ENCODE measurements at regions not wholly inside any gene's neighbourhood (a gene's known extent, or its start where the extent isn't known, plus 50 kb on each side); places are given as distances from the start of the nearest gene placed in this dataset.

DNA sequence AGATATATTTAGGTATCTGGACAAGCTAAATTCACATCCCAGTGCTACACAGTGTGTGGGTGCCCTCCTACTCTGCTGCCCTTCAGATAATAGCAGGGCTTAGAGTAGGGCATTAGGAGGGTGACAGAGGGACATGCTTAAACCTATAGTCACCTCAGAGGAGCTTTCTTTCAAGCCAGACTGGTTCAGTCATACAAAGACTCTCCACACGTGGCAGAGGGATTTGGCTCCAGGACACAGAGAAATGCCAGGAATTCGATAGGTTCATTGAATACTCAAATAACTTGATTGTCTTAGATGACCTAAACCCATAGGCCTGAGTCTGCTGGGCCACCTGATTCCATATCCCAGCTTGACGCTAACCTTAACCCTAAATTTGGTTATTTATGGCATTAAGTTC, 163.5 kb downstream of the TPH2 start:
- H3K27ac ChIP-seq (ENCODE audit: low read depth in 2 of 2, low read length in 2 of 2) = no peak overlapping the region
- intact Hi-C loops (cut with DNase I) = no loop called here
- FAIRE-seq (no peak), DNase-seq (no peak)
- no peaks in the 10 kb centered on the region for H3K36me3 ChIP-seq (ENCODE audit: control insufficient read depth in 2 of 3, insufficient read depth in 3 of 3, low read length in 3 of 3)
- TF ChIP-seq, protein P1, sequence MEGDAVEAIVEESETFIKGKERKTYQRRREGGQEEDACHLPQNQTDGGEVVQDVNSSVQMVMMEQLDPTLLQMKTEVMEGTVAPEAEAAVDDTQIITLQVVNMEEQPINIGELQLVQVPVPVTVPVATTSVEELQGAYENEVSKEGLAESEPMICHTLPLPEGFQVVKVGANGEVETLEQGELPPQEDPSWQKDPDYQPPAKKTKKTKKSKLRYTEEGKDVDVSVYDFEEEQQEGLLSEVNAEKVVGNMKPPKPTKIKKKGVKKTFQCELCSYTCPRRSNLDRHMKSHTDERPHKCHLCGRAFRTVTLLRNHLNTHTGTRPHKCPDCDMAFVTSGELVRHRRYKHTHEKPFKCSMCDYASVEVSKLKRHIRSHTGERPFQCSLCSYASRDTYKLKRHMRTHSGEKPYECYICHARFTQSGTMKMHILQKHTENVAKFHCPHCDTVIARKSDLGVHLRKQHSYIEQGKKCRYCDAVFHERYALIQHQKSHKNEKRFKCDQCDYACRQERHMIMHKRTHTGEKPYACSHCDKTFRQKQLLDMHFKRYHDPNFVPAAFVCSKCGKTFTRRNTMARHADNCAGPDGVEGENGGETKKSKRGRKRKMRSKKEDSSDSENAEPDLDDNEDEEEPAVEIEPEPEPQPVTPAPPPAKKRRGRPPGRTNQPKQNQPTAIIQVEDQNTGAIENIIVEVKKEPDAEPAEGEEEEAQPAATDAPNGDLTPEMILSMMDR (IDR thresholded peaks at IDR 0.05; ENCODE audit: borderline replicate concordance, extremely low read depth, insufficient read depth) = no peak
- no peaks in the 10 kb centered on the region for H3K4me1 ChIP-seq (ENCODE audit: control insufficient read depth in 2 of 3, insufficient read depth in 2 of 3, low read depth in 1 of 3, low read length in 3 of 3)
- no peak overlapping the region for H3K4me3 ChIP-seq (ENCODE audit: low read length in 3 of 3)
- H3K9me3 ChIP-seq (ENCODE audit: control insufficient read depth in 2 of 3, insufficient read depth in 1 of 3, low read length in 3 of 3) = no peaks in the 10 kb centered on the region
- no peak overlapping the region for H3K9ac ChIP-seq (ENCODE audit: low read length in 3 of 3)
- no peaks in the 10 kb centered on the region for H3K27me3 ChIP-seq (ENCODE audit: control insufficient read depth, insufficient read depth, low read length)

DNA sequence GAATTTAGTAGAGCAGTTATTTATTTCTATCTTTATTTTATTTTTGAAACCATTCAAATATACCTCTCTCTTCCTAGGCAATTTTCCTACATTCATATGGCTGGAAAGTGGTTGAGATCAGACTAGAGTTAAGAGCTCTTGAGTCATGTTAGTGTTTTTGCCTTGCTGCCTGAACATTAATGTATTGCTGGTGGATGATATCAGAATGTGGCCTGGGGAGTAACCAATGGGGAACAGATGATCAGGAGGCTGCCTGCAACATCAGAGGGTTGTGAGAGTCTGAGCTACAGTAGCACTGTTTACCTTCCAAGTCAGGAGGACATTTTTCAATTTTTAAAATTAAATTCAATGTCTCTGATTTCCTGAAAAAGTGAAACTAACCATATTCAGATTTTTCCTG, 166.3 kb upstream of the TRHDE start:
- TF ChIP-seq, protein P1 (IDR thresholded peaks at IDR 0.05; ENCODE audit: borderline replicate concordance, extremely low read depth, insufficient read depth) = no peak
- H3K9me3 ChIP-seq (ENCODE audit: control insufficient read depth in 2 of 3, insufficient read depth in 1 of 3, low read length in 3 of 3) = no peaks in the 10 kb centered on the region
- FAIRE-seq = no peak
- no peaks in the 10 kb centered on the region for H3K36me3 ChIP-seq (ENCODE audit: control insufficient read depth in 2 of 3, insufficient read depth in 3 of 3, low read length in 3 of 3)
- intact Hi-C loops (cut with DNase I) = no loop called here
- no peak for DNase-seq
- H3K9ac ChIP-seq (ENCODE audit: low read length in 3 of 3) = no peak overlapping the region
- H3K27me3 ChIP-seq (ENCODE audit: control insufficient read depth, insufficient read depth, low read length) = no peaks in the 10 kb centered on the region
- no peaks in the 10 kb centered on the region for H3K4me1 ChIP-seq (ENCODE audit: control insufficient read depth in 2 of 3, insufficient read depth in 2 of 3, low read depth in 1 of 3, low read length in 3 of 3)
- no peak overlapping the region for H3K4me3 ChIP-seq (ENCODE audit: low read length in 3 of 3)
- no peak overlapping the region for H3K27ac ChIP-seq (ENCODE audit: low read depth in 2 of 2, low read length in 2 of 2)

DNA sequence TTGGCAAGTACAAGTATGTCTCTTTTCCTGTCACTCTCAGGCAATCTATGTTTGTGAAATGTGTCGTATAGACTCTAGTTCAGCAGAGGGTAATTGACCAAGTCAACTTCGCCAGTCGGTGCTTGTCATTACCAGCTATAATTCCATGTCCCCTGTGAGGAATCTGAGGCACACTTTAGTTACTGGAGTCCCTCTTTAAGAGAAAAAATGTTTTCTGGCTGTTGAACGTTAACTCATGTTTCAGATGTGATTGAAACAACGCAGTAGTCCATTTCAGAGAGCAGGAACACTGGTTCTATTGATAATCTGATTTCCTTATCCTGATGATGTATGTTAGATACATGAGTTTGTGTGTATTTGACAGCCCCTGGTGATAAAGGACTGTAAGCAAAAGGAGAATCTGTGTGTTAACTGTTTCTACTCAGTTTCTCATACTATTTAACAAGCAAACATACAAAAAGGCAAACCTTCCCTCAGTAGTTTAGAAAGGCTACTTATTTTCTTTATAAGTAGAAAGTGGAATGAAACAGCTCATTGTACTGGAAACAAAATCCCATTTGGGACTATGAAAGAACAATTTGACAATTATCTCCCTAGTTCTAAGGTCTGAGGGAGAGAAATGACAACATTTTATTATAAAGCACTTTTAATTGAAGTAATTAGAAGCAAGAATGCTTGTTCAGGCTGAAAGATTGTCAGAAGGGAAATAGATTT, 161.1 kb upstream of the TRHDE start:
- no peaks in the 10 kb centered on the region for H3K27me3 ChIP-seq (ENCODE audit: control insufficient read depth, insufficient read depth, low read length)
- TF ChIP-seq, protein P1 (IDR thresholded peaks at IDR 0.05; ENCODE audit: borderline replicate concordance, extremely low read depth, insufficient read depth) = no peak
- FAIRE-seq (no peak), DNase-seq (no peak)
- no peak overlapping the region for H3K4me3 ChIP-seq (ENCODE audit: low read length in 3 of 3)
- no peaks in the 10 kb centered on the region for H3K36me3 ChIP-seq (ENCODE audit: control insufficient read depth in 2 of 3, insufficient read depth in 3 of 3, low read length in 3 of 3)
- H3K4me1 ChIP-seq (ENCODE audit: control insufficient read depth in 2 of 3, insufficient read depth in 2 of 3, low read depth in 1 of 3, low read length in 3 of 3) = no peaks in the 10 kb centered on the region
- H3K27ac ChIP-seq (ENCODE audit: low read depth in 2 of 2, low read length in 2 of 2) = no peak overlapping the region
- H3K9ac ChIP-seq (ENCODE audit: low read length in 3 of 3) = no peak overlapping the region
- intact Hi-C loops (cut with DNase I) = no loop called here
- H3K9me3 ChIP-seq (ENCODE audit: control insufficient read depth in 2 of 3, insufficient read depth in 1 of 3, low read length in 3 of 3) = no peaks in the 10 kb centered on the region

- no peak for FAIRE-seq
- DNase-seq = no peak
- Histone ChIP-seq H3K9me3 (ENCODE audit: control insufficient read depth in 2 of 3, insufficient read depth in 1 of 3, low read length in 3 of 3) (no peaks in the 10 kb centered on the region), H3K4me1 (ENCODE audit: control insufficient read depth in 2 of 3, insufficient read depth in 2 of 3, low read depth in 1 of 3, low read length in 3 of 3) (no peaks in the 10 kb centered on the region), H3K4me3 (ENCODE audit: low read length in 3 of 3) (no peak overlapping the region), H3K9ac (ENCODE audit: low read length in 3 of 3) (no peak overlapping the region), H3K27me3 (ENCODE audit: control insufficient read depth, insufficient read depth, low read length) (no peaks in the 10 kb centered on the region), H3K36me3 (ENCODE audit: control insufficient read depth in 2 of 3, insufficient read depth in 3 of 3, low read length in 3 of 3) (no peaks in the 10 kb centered on the region), H3K27ac (ENCODE audit: low read depth in 2 of 2, low read length in 2 of 2) (no peak overlapping the region)
- intact Hi-C loops (cut with DNase I) = no loop called here
- TF ChIP-seq, protein P1 (IDR thresholded peaks at IDR 0.05; ENCODE audit: borderline replicate concordance, extremely low read depth, insufficient read depth) = no peak
Measured at GRCh38 chr12:72111706-72112105, 160.5 kb upstream of the TRHDE start.
